Esophagus muscularis mucosa (tissue), 4 donors: ENCODE measurements at regions not wholly inside any gene's neighbourhood (a gene's known extent, or its start where the extent isn't known, plus 50 kb on each side); places are given as distances from the start of the nearest gene placed in this dataset.

Experiments used
- DNase-seq: peaks from one replicate; pipeline ENCODE4 v3.0.0-alpha.2; 2017; ENCODE audit errors: extremely low spot score
- H3K27ac ChIP-seq, 4 donors: fragments of 200-600 bp; sonication (generic); replicated peaks in 1 of 4; 1 replicate in 3 of 4; 2 replicates in 1 of 4; pipeline ENCODE4 v1.5.1; 2016 to 2019; ENCODE audit warnings: mild to moderate bottlenecking in 1 of 4
- H3K27me3 ChIP-seq, 4 donors: fragments of 200-600 bp; sonication (generic); one replicate each; pipeline versions ENCODE4 v1.5.1 to v1.6.0; 2016 to 2019
- H3K36me3 ChIP-seq, 4 donors: fragments of 200-600 bp; sonication (generic); one replicate each; pipeline ENCODE4 v1.5.1; 2016 to 2019
- H3K4me1 ChIP-seq, 4 donors: fragments of 200-600 bp; sonication (generic); one replicate each; pipeline ENCODE4 v1.5.1; 2016 to 2019
- H3K4me3 ChIP-seq, 4 donors: fragments of 200-600 bp; sonication (generic); 1 replicate in 2 of 4; 2 replicates in 2 of 4; pipeline ENCODE4 v1.5.1; 2016 to 2019; ENCODE audit warnings: mild to moderate bottlenecking in 4 of 4, moderate library complexity in 1 of 4
- H3K9me3 ChIP-seq, 4 donors: fragments of 200-600 bp; sonication (generic); 1 replicate in 3 of 4; 2 replicates in 1 of 4; pipeline ENCODE4 v1.5.1; 2016 to 2019
- CTCF ChIP-seq, 3 experiments: fragments of 200-600 bp in 2 of 3; fragments of 450-650 bp in 1 of 3; sonication (generic) in 2 of 3; IDR thresholded peaks; one replicate each; pipeline ENCODE4 v1.5.1; 2017 to 2019; ENCODE audit warnings: antibody characterized with exemption in 3 of 3, mild to moderate bottlenecking in 2 of 3, moderate library complexity in 1 of 3
- EP300 ChIP-seq: sonication (generic); formaldehyde crosslinking; IDR thresholded peaks from one replicate; pipeline ENCODE4 v1.6.1; 2017; ENCODE audit warnings: antibody characterized with exemption
- POLR2A ChIP-seq: fragments of 450-650 bp; IDR thresholded peaks from one replicate; pipeline ENCODE4 v1.6.1; 2017; ENCODE audit warnings: antibody characterized with exemption, moderate library complexity, mild to moderate bottlenecking, low read depth
- POLR2AphosphoS5 ChIP-seq, 2 donors: sonication (generic); formaldehyde crosslinking; IDR thresholded peaks; one replicate each; pipeline ENCODE4 v1.6.1; 2017; ENCODE audit warnings: antibody characterized with exemption in 2 of 2
- WGBS: methylation state at CpG from one replicate; pipeline ENCODE4 v1.1.5; 2018; 5-methylcytosine and 5-hydroxymethylcytosine counted together
- intact Hi-C: fragments of 100-400 bp; cut with DNase I; formaldehyde crosslinking; loops from one replicate; pipeline ENCODE4 v1.15.1; 2023

DNA sequence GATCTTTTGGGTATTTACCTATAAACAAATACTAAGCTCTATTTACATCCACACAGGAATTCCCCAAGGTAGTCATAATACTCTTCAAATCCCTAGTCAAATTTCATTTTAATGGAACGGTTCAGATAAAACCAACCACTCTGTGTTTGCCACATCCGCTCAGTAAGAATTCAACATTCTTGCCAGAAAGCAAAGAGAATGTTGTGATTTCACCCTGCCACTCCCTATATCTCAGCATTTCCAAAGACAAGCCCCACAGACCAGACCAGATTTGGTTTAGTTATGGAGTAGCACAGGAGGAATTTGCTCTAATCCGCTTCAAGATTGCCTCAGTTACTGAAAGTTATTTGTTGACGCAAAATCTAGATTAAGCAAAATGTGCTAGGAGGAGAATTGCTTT lies 105.6 kb upstream of the SERP2 start:
- TF ChIP-seq CTCF (IDR thresholded peaks at IDR 0.05): no peak
- TF ChIP-seq POLR2A: no peak
- no peak for TF ChIP-seq EP300
- no peak for TF ChIP-seq POLR2AphosphoS5 (IDR thresholded peaks at IDR 0.05)
- DNase-seq: no peak
- H3K4me1 ChIP-seq: peaks cover 26 to 43% (median 39%) of the 10 kb centered on the region in 4 donors
- H3K27me3 ChIP-seq: no peaks in the 10 kb centered on the region
- H3K4me3 ChIP-seq: no peak overlapping the region
- H3K9me3 ChIP-seq: no peaks in the 10 kb centered on the region
- H3K36me3 ChIP-seq: no peaks in the 10 kb centered on the region
- WGBS: 74% methylated on average over 4 of the region's 4 CpGs
- H3K27ac ChIP-seq: no peak overlapping the region
- intact Hi-C loops: no loop called here

- Histone ChIP-seq H3K27ac (peak overlapping the region; percentile 79 to 90 (median 84)), H3K4me3 (no peak overlapping the region), H3K27me3 (no peaks in the 10 kb centered on the region), H3K36me3 (no peaks in the 10 kb centered on the region), H3K9me3 (no peaks in the 10 kb centered on the region), H3K4me1 (peaks cover 29 to 53% (median 48%) of the 10 kb centered on the region in 4 donors)
- DNase-seq: no peak
- intact Hi-C loops: no loop called here
- no peak for TF ChIP-seq POLR2A
- no peak for TF ChIP-seq POLR2AphosphoS5 (IDR thresholded peaks at IDR 0.05)
- TF ChIP-seq CTCF (IDR thresholded peaks at IDR 0.05): no peak
- no peak for TF ChIP-seq EP300
Observed at GRCh38 chr13:44268980-44269379, 104.6 kb upstream of the SERP2 start.

DNA sequence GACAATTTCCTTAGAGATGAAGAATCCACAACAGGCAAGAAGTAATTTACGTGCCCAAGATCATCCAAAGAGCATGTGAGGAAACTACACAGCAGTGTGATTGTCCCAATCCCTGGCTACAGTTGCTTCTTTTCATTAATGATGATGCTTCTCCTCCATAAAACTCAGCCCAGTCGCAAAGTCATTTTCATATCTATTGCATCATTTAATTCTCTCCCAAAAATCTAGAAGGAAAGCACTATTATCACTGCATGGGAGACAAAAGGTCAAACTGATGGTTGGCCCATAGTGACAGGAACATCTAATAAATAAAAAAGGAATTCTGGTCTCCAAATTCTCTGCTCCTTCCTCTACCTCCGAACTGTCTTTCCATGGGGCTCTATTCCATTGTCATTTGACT lies 103.5 kb upstream of the SERP2 start:
- H3K27ac ChIP-seq: peak overlapping the region; percentile 79 to 90 (median 84)
- no peak overlapping the region for H3K4me3 ChIP-seq
- no peaks in the 10 kb centered on the region for H3K9me3 ChIP-seq
- TF ChIP-seq EP300 (no peak), POLR2AphosphoS5 (IDR thresholded peaks at IDR 0.05) (no peak), CTCF (IDR thresholded peaks at IDR 0.05) (no peak), POLR2A (no peak)
- H3K4me1 ChIP-seq: peaks cover 37 to 62% (median 58%) of the 10 kb centered on the region in 4 donors
- H3K36me3 ChIP-seq: no peaks in the 10 kb centered on the region
- WGBS: 98% methylated on average over 3 of the region's 3 CpGs
- DNase-seq: no peak
- intact Hi-C loops: no loop called here
- no peaks in the 10 kb centered on the region for H3K27me3 ChIP-seq

- no peak for TF ChIP-seq POLR2A
- no peak for TF ChIP-seq CTCF (IDR thresholded peaks at IDR 0.05)
- TF ChIP-seq EP300: peak; percentile 93
- TF ChIP-seq POLR2AphosphoS5 (IDR thresholded peaks at IDR 0.05): peak; percentile 80 to 86
- no peak for DNase-seq
- intact Hi-C loops: no loop called here
- Histone ChIP-seq H3K9me3 (no peaks in the 10 kb centered on the region), H3K27ac (peak overlapping the region; percentile 79 to 90 (median 84)), H3K4me3 (no peak overlapping the region), H3K4me1 (peaks cover 38 to 70% (median 63%) of the 10 kb centered on the region in 4 donors), H3K36me3 (no peaks in the 10 kb centered on the region), H3K27me3 (no peaks in the 10 kb centered on the region)
- WGBS: 11% methylated on average over 4 of the region's 4 CpGs
Observed at GRCh38 chr13:44271031-44271455, 102.6 kb upstream of the SERP2 start.

- DNase-seq: no peak
- no peak overlapping the region for H3K4me3 ChIP-seq
- no peak for TF ChIP-seq POLR2AphosphoS5 (IDR thresholded peaks at IDR 0.05)
- no peak for TF ChIP-seq CTCF (IDR thresholded peaks at IDR 0.05)
- TF ChIP-seq POLR2A: no peak
- TF ChIP-seq EP300: no peak
- H3K27ac ChIP-seq: peak overlapping the region; percentile 79 to 90 (median 84)
- peaks cover 38 to 75% (median 63%) of the 10 kb centered on the region in 4 donors for H3K4me1 ChIP-seq
- H3K27me3 ChIP-seq: no peaks in the 10 kb centered on the region
- H3K36me3 ChIP-seq: no peaks in the 10 kb centered on the region
- intact Hi-C loops: no loop called here
- 59% methylated on average over 2 of the region's 2 CpGs for WGBS
- no peaks in the 10 kb centered on the region for H3K9me3 ChIP-seq
Observed at GRCh38 chr13:44271473-44271872, 102.2 kb upstream of the SERP2 start.
